Skeletal muscle tissue (tissue), 3 donors: ENCODE measurements at regions not wholly inside any gene's neighbourhood (a gene's known extent, or its start where the extent isn't known, plus 50 kb on each side); places are given as distances from the start of the nearest gene placed in this dataset.

ENCODE experiments used
- H3K27ac ChIP-seq: one replicate; pipeline ENCODE4 v1.7.0; 2013; ENCODE audit warnings: mild to moderate bottlenecking, low read depth, low read length, inconsistent platforms
- H3K27me3 ChIP-seq, 3 donors: one replicate each; pipeline ENCODE4 v1.7.0; 2013; ENCODE audit warnings: low read length in 3 of 3; ENCODE audit not compliant: control insufficient read depth in 3 of 3, insufficient read depth in 3 of 3
- H3K36me3 ChIP-seq, 3 donors: one replicate each; pipeline ENCODE4 v1.7.0; 2013; ENCODE audit warnings: low read length in 3 of 3; ENCODE audit not compliant: control insufficient read depth in 3 of 3, insufficient read depth in 3 of 3
- H3K4me1 ChIP-seq, 3 donors: one replicate each; pipeline ENCODE4 v1.7.0; 2013; ENCODE audit warnings: low read length in 3 of 3, mild to moderate bottlenecking in 3 of 3; ENCODE audit not compliant: control insufficient read depth in 3 of 3, insufficient read depth in 3 of 3
- H3K4me3 ChIP-seq, 3 donors: one replicate each; pipeline ENCODE4 v1.7.0; 2013; ENCODE audit warnings: low read length in 3 of 3
- H3K9ac ChIP-seq, 3 donors: one replicate each; pipeline ENCODE4 v1.7.0; 2013; ENCODE audit warnings: low read length in 3 of 3, mild to moderate bottlenecking in 3 of 3, moderate library complexity in 2 of 3, low read depth in 1 of 3
- H3K9me3 ChIP-seq, 3 donors: one replicate each; pipeline ENCODE4 v1.7.0; 2013; ENCODE audit warnings: low read length in 3 of 3; ENCODE audit not compliant: control insufficient read depth in 3 of 3
- donor health status: Osteomylitis.

DNA sequence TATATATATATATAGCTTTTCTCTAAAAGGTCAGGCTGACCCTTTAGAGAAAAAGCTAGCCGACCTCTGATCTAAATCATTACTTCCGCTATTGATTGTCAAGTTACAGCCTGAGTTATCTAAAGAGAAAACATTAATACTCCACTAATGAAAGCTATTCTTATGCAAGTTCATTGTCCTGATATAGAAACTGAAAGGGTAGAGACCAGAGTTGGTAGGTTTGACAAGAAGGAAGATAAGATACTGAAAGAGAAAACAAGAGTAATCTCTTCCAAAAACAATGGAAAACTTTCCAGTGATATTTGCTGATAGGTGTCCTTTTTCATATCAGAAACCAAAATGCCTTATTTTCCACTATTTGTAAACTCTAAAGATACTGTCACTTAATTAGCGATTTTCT is 62.8 kb upstream of the SLC39A10 start:
- H3K9ac ChIP-seq, result no peak overlapping the region
- no peaks in the 10 kb centered on the region for H3K27me3 ChIP-seq
- no peaks in the 10 kb centered on the region for H3K9me3 ChIP-seq
- H3K4me1 ChIP-seq, result no peaks in the 10 kb centered on the region
- H3K4me3 ChIP-seq, result no peak overlapping the region
- no peaks in the 10 kb centered on the region for H3K36me3 ChIP-seq
- no peak overlapping the region for H3K27ac ChIP-seq

DNA sequence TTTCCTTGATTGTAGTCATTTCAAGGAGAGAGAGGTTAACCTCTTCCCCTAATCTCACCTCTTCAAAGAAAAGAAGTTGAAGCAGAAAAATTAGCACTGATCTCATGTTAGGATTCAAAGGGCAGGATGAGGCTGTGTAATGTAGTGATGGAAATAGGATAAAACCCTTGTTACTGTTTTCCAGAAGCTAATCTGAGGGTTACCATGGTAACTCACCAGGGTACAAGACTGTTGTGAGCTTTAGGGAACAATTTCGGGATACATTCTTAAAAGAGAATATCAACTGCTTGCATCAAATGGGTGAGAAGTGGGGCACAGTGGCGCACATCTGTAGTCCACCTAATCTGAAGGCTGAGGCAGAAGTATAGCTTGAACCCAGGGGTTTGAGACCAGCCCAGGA is 64.9 kb upstream of the SLC39A10 start:
- Histone ChIP-seq H3K27ac (no peak overlapping the region), H3K9me3 (no peaks in the 10 kb centered on the region), H3K4me3 (no peak overlapping the region), H3K36me3 (no peaks in the 10 kb centered on the region), H3K4me1 (no peaks in the 10 kb centered on the region), H3K27me3 (no peaks in the 10 kb centered on the region), H3K9ac (no peak overlapping the region)

DNA sequence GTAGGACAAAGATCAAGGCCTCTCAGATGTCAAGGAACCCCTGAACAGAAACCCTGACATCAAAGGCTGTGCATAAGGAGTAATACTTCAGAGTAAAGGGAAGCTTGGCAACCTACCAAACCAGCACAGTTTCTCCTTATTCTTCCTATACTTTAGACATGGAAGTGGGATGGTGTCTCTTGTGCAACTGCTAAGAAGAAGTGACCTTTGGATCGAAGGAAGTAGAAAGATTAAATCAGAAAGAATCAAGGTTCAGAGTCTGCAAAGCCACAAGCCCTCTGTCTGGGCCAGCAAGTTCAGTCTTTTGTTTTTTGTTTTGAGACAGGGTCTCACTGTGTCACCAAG is 66.2 kb upstream of the SLC39A10 start:
- Histone ChIP-seq H3K9me3 (no peaks in the 10 kb centered on the region), H3K27me3 (no peaks in the 10 kb centered on the region), H3K4me1 (no peaks in the 10 kb centered on the region), H3K9ac (no peak overlapping the region), H3K4me3 (no peak overlapping the region), H3K27ac (no peak overlapping the region), H3K36me3 (no peaks in the 10 kb centered on the region)

DNA sequence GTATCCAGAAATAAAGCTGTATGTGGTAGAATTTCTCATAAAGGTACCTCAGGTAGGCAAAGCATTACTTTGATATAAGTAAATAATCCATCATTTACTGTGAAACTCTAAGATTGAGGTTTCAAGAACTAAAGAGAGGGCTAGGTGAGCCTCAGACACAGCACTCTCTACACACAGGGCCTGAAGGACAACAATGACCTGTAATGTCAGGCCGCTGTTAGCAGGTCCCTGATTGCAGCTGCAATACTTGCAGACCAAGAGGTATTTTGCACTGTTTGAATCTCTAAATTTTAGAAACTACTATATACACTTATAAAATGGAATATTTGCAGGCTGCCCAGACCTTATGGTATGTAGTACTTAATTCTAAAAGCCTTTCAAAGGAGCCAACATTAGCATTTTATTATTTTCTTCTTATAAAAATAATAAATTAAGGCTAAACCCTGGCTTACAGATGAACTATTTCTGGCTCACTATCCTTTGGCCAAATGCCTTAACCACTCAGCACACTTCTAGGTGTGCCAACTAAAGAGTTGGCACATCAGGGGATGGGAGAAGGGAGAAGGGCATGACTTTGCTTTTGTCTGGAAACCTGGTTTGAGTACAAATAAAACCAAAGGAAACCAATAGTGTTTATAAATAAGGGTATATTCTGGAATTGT is 66.7 kb upstream of the SLC39A10 start:
- Histone ChIP-seq H3K27ac (no peak overlapping the region), H3K4me1 (no peaks in the 10 kb centered on the region), H3K9me3 (no peaks in the 10 kb centered on the region), H3K9ac (no peak overlapping the region), H3K4me3 (no peak overlapping the region), H3K27me3 (no peaks in the 10 kb centered on the region), H3K36me3 (no peaks in the 10 kb centered on the region)

DNA sequence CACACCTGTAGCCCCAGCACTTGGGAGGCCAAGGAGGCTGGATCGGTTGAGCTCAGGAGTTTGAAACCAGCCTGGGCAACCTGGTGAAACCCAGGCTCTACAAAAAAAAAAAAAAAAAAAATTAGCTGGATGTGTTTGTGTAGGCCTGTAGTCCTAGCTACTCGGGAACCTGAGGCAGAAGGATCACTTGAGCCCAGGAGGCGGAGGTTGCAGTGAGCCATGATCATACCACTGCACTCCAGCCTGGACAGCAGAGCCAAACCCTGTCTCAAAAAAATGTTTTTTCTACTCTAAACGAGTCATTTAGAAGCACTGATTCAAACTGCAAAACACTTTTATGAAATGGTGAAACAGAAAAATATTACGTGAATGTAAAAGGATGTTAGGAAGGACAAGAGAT is 69.1 kb upstream of the SLC39A10 start:
- no peak overlapping the region for H3K4me3 ChIP-seq
- H3K36me3 ChIP-seq, result no peaks in the 10 kb centered on the region
- no peaks in the 10 kb centered on the region for H3K27me3 ChIP-seq
- no peaks in the 10 kb centered on the region for H3K9me3 ChIP-seq
- no peak overlapping the region for H3K27ac ChIP-seq
- H3K9ac ChIP-seq, result no peak overlapping the region
- H3K4me1 ChIP-seq, result no peaks in the 10 kb centered on the region

DNA sequence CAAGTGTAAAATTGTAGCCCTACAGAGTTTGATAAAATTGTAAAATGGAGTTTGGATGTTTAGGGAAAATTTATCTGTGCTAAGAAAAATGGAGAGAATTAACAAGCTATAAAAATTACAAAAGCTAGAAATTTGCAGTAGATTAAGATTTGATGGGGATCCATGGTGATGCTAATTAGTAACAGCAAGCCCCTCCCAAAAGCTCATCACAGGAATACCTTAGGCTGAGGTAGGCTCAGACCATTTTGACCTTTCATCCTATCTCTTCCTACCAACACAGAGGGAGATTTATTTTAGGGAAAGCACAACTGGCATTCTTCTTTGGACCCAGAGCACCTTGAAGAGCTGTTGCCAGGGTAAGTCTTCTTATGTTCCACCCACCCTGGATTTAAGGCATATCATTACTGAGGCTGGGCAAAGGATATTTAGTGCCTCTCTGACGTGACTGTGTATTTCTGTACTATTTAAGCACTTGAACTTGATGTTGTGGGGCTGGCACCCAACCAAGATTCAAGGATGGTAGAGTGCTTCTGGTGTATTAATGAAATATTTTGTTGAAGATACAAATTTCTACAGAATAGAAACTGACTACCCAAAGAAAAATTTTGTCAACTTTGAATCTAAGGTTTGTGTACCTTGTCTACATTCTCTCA is 70.8 kb upstream of the SLC39A10 start:
- no peak overlapping the region for H3K4me3 ChIP-seq
- H3K36me3 ChIP-seq, result no peaks in the 10 kb centered on the region
- no peaks in the 10 kb centered on the region for H3K9me3 ChIP-seq
- H3K27ac ChIP-seq, result no peak overlapping the region
- H3K9ac ChIP-seq, result no peak overlapping the region
- no peaks in the 10 kb centered on the region for H3K4me1 ChIP-seq
- no peaks in the 10 kb centered on the region for H3K27me3 ChIP-seq

DNA sequence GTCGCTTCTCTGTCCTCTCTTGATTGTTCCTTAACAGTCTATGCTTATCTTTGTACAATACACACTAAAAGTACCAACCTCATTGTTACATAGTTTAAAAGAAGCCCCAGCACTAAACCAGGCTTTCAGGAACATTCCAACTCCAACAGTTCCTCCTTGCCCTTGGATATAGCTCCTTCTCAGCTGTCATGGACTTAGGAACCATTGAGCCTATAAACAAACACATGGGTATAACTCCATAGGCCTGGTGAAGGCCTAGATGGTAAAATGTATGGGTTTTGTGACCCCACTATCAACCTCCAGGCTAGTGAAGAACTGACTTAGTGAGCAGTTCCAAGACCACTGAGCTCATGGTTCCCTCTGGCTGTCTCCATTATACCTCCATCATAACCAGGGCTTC is 74.8 kb upstream of the SLC39A10 start:
- Histone ChIP-seq H3K9me3 (no peaks in the 10 kb centered on the region), H3K9ac (no peak overlapping the region), H3K4me3 (no peak overlapping the region), H3K36me3 (no peaks in the 10 kb centered on the region), H3K4me1 (no peaks in the 10 kb centered on the region), H3K27ac (no peak overlapping the region), H3K27me3 (no peaks in the 10 kb centered on the region)

DNA sequence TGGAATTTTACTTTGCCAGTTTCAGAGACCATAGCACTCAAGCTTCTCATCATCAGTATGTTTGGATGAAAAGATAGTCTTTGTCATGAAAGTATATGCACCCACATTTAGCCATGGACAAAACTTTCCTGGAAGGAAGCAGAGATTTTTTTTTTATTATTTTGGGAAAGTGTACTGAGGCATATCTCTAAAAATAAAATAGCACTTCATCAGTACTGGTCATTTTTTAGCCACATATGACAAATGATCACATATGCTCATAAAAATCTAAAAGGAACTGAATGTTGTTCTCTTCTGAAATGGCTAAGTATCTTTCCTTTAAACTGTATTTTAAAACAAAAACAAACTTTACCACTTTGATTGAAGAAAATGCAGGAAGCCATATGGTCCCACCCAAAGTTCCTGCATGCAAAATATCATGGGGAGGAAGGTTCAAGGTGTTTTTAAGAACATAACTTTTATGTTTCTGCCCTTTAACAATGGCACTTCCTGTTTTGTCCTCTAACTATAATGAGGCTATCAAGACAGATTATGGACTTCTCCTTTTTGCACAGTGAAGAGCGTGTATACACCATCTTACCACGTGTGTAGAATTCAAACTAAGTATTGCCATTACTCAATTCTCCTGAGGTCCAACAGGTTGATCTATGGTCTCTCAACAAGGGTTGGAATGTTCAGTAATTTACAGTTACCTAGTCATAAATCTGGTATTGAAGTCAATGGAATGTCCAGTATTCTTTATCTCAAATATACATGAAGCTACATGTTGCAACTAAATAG is 77.1 kb upstream of the SLC39A10 start:
- Histone ChIP-seq H3K36me3 (no peaks in the 10 kb centered on the region), H3K4me3 (no peak overlapping the region), H3K27me3 (no peaks in the 10 kb centered on the region), H3K27ac (no peak overlapping the region), H3K9ac (no peak overlapping the region), H3K4me1 (no peaks in the 10 kb centered on the region), H3K9me3 (no peaks in the 10 kb centered on the region)

DNA sequence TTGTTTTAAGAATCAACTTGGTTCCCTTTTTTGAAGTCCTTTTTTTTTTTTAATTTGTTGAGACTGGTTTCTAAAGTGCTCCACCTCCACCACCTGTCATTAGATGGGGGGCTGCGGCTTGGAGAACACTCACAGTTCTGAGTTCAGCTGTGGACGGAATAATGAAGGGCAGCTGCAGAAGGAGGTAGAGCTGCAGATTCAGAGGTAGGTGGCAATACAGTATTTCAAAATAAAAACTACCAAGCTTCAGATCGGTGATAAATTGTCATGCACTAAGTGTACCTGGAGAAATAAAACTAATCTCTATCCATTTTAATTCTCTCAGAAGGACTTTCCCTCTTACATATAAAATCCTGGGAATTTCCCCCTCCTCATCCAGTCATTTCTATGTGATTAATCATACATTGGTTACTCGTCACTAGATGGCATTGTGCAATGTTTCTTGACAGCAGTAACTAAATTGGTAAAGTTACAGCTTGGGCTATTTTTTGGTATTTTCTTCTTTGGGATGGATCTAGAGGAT is 81.1 kb upstream of the SLC39A10 start:
- H3K9ac ChIP-seq, result no peak overlapping the region
- no peaks in the 10 kb centered on the region for H3K4me1 ChIP-seq
- H3K4me3 ChIP-seq, result no peak overlapping the region
- H3K9me3 ChIP-seq, result no peaks in the 10 kb centered on the region
- no peak overlapping the region for H3K27ac ChIP-seq
- H3K27me3 ChIP-seq, result no peaks in the 10 kb centered on the region
- no peaks in the 10 kb centered on the region for H3K36me3 ChIP-seq

DNA sequence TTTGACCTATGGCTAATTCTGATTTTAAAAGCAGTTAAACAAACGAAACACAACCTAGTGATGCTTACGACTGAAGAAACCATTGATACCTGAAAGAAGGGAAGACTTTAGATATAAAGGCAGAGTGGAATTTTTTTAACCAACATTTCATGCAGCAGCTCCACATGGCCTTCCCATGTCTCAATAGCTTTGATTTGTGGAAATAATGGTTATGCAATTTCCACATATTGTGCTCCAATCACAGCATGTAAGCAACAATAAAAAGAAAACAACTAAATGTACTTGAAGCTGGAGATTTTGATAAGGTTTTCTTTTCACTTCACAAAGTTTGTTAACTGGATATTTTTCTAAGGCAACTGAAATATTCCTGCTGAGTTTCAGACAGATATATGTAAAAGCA is 82.0 kb upstream of the SLC39A10 start:
- H3K9me3 ChIP-seq, result no peaks in the 10 kb centered on the region
- no peak overlapping the region for H3K9ac ChIP-seq
- H3K4me3 ChIP-seq, result no peak overlapping the region
- H3K36me3 ChIP-seq, result no peaks in the 10 kb centered on the region
- no peaks in the 10 kb centered on the region for H3K4me1 ChIP-seq
- no peaks in the 10 kb centered on the region for H3K27me3 ChIP-seq
- no peak overlapping the region for H3K27ac ChIP-seq
